IMR-90 (cell line): ENCODE measurements at regions not wholly inside any gene's neighbourhood (a gene's known extent, or its start where the extent isn't known, plus 50 kb on each side); places are given as distances from the start of the nearest gene placed in this dataset.

Experiments
- BHLHE40 ChIP-seq: fragments of 150-350 bp; IDR thresholded peaks from 2 replicates; pipeline ENCODE4 v1.6.1; 2016; ENCODE audit warnings: mild to moderate bottlenecking, low read depth, low read length
- CEBPB ChIP-seq: IDR thresholded peaks from 2 replicates; pipeline ENCODE4 v1.6.1; 2012; ENCODE audit warnings: low read depth, low read length, improper control_type of control experiment
- CHD1 ChIP-seq: IDR thresholded peaks from 2 replicates; pipeline ENCODE4 v1.6.1; 2012; ENCODE audit warnings: low read depth, low read length, improper control_type of control experiment
- CTCF ChIP-seq: conservative IDR thresholded peaks from 2 replicates; pipeline ENCODE4 v1.5.1; 2012; ENCODE audit warnings: mild to moderate bottlenecking, low read depth, low read length, improper control_type of control experiment
- ELK1 ChIP-seq: fragments of 150-350 bp; IDR thresholded peaks from 2 replicates; pipeline ENCODE4 v1.6.1; 2016; ENCODE audit warnings: low read depth, mild to moderate bottlenecking, low read length, moderate library complexity, borderline replicate concordance
- FOS ChIP-seq: fragments of 150-350 bp; IDR thresholded peaks from 2 replicates; pipeline ENCODE4 v1.6.1; 2016; ENCODE audit warnings: low read depth, low read length
- MAZ ChIP-seq: IDR thresholded peaks from 2 replicates; pipeline ENCODE4 v1.6.1; 2012; ENCODE audit warnings: low read depth, mild to moderate bottlenecking, low read length, improper control_type of control experiment, moderate library complexity, borderline replicate concordance
- MXI1 ChIP-seq: IDR thresholded peaks from 2 replicates; pipeline ENCODE4 v1.6.1; 2012; ENCODE audit warnings: low read depth, mild to moderate bottlenecking, low read length, moderate library complexity, borderline replicate concordance
- POLR2A ChIP-seq: IDR thresholded peaks from 2 replicates; pipeline ENCODE4 v1.6.1; 2012; ENCODE audit warnings: mild to moderate bottlenecking, low read depth, low read length
- RAD21 ChIP-seq: IDR thresholded peaks from 2 replicates; pipeline ENCODE4 v1.6.1; 2012; ENCODE audit warnings: low read length, improper control_type of control experiment
- RCOR1 ChIP-seq: IDR thresholded peaks from 2 replicates; pipeline ENCODE4 v1.6.1; 2012; ENCODE audit warnings: mild to moderate bottlenecking, low read length, improper control_type of control experiment; ENCODE audit not compliant: insufficient replicate concordance
- RFX5 ChIP-seq: IDR thresholded peaks from 2 replicates; pipeline ENCODE4 v1.8.0; 2012; ENCODE audit warnings: low read depth, mild to moderate bottlenecking, low read length, moderate library complexity
- SMC3 ChIP-seq: fragments of 150-350 bp; IDR thresholded peaks from 2 replicates; pipeline ENCODE4 v1.6.1; 2016; ENCODE audit warnings: low read depth, mild to moderate bottlenecking, antibody characterized with exemption, low read length, moderate library complexity

GRCh38 chr4:108314900-108315589 lies 146.3 kb upstream of the LEF1 start:
- TF ChIP-seq CTCF (no peak), POLR2A (no peak), MAZ (no peak), CEBPB (no peak), SMC3 (no peak), CHD1 (no peak), ELK1 (no peak), BHLHE40 (no peak), RFX5 (no peak), RAD21 (no peak), MXI1 (no peak), FOS (no peak), RCOR1 (no peak)
